Activated CD4-positive, alpha-beta memory T cell treated with anti-CD3 and anti-CD28 coated beads, Interleukin-2, amount 10 ng/mL, durations not matched to agents 7 days and 5 days (primary cell): ENCODE measurements at regions not wholly inside any gene's neighbourhood (a gene's known extent, or its start where the extent isn't known, plus 50 kb on each side); places are given as distances from the start of the nearest gene placed in this dataset.
"Not testable (repeated sequence)": the region's sequence is repeated elsewhere in the genome, so short reads cannot be mapped to it uniquely, and the experiment has no call there.

Source experiments
- CTCF ChIA-PET: fragments of 350-600 bp; sonication (Branson Sonifier 250); formaldehyde crosslinking; loops from one replicate; lab custom pipeline; 2021; ENCODE audit warnings: antibody characterized with exemption, inconsistent platforms; lab: Charles Lee
- POLR2A ChIA-PET: fragments of 350-600 bp; sonication (Branson Sonifier 250); formaldehyde crosslinking; loops from one replicate; lab custom pipeline; 2021; ENCODE audit warnings: antibody characterized with exemption; lab: Charles Lee
- DNase-seq: peaks from one replicate; pipeline ENCODE4 v3.0.0-alpha.2; 2020
- H3K27ac Mint-ChIP-seq: one replicate; pipeline ENCODE4 v1.8.0; 2021; ENCODE audit warnings: mild to moderate bottlenecking, mixed read lengths
- H3K27me3 Mint-ChIP-seq: one replicate; pipeline ENCODE4 v1.8.0; 2021; ENCODE audit warnings: mixed read lengths
- H3K36me3 Mint-ChIP-seq: one replicate; pipeline ENCODE4 v1.8.0; 2021; ENCODE audit warnings: low read depth, mixed read lengths
- H3K4me1 Mint-ChIP-seq: one replicate; pipeline ENCODE4 v1.8.0; 2021; ENCODE audit warnings: mixed read lengths
- H3K4me3 Mint-ChIP-seq: one replicate; pipeline ENCODE4 v1.8.0; 2021; ENCODE audit warnings: mild to moderate bottlenecking, mixed read lengths
- H3K9me3 Mint-ChIP-seq: one replicate; pipeline ENCODE4 v1.8.0; 2021; ENCODE audit warnings: mixed read lengths

- Mint-ChIP-seq H3K36me3 (no peaks in the 10 kb centered on the region), H3K4me1 (no peaks in the 10 kb centered on the region), H3K4me3 (no peak overlapping the region), H3K27ac (no peak overlapping the region), H3K27me3 (peaks cover 10% of the 10 kb centered on the region), H3K9me3 (no peaks in the 10 kb centered on the region)
- POLR2A ChIA-PET = no interaction called here
- CTCF ChIA-PET = no interaction called here
- DNase-seq = no peak
These were observed 212.5 kb downstream of the SEC23IP start for GRCh38 chr10:120105001-120105400.

GRCh38 chr10:120105492-120105891 lies 213.0 kb downstream of the SEC23IP start:
- peaks cover 10% of the 10 kb centered on the region for H3K27me3 Mint-ChIP-seq
- no peaks in the 10 kb centered on the region for H3K9me3 Mint-ChIP-seq
- no peaks in the 10 kb centered on the region for H3K36me3 Mint-ChIP-seq
- ChIA-PET CTCF (no interaction called here), POLR2A (no interaction called here)
- H3K4me1 Mint-ChIP-seq = no peaks in the 10 kb centered on the region
- no peak overlapping the region for H3K27ac Mint-ChIP-seq
- no peak for DNase-seq
- H3K4me3 Mint-ChIP-seq = no peak overlapping the region

GRCh38 chr10:120108916-120109315 lies 216.4 kb downstream of the SEC23IP start:
- POLR2A ChIA-PET = no interaction called here
- H3K4me1 Mint-ChIP-seq = no peaks in the 10 kb centered on the region
- H3K27ac Mint-ChIP-seq = no peak overlapping the region
- CTCF ChIA-PET = no interaction called here
- no peaks in the 10 kb centered on the region for H3K9me3 Mint-ChIP-seq
- H3K36me3 Mint-ChIP-seq = no peaks in the 10 kb centered on the region
- H3K4me3 Mint-ChIP-seq = no peak overlapping the region
- DNase-seq = no peak
- peaks cover 3% of the 10 kb centered on the region for H3K27me3 Mint-ChIP-seq

GRCh38 chr10:120109725-120110124 lies 217.2 kb downstream of the SEC23IP start:
- POLR2A ChIA-PET, H3K9me3 Mint-ChIP-seq, H3K27me3 Mint-ChIP-seq: not testable (repeated sequence)

DNA sequence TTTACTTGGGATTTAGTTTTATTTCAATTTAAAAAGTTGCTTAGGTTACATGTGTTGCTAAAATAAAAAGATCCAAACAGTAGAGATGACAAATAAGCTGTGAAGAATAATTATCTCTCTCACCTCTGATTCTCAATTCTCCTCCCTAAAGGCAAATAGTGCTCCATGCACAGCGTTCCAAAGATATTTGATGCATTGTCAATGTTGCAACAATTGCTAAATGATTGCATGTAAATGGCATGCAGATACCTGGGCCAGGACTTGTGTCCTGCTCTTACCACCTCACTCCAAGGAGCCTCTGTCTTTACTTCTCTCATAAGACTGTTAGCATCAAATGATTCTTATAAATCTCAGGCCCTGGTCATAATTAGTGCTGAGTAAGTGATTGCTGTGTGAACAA lies 217.7 kb downstream of the SEC23IP start:
- ChIA-PET POLR2A (no interaction called here), CTCF (no interaction called here)
- Mint-ChIP-seq H3K4me3 (no peak overlapping the region), H3K9me3 (no peaks in the 10 kb centered on the region), H3K4me1 (no peaks in the 10 kb centered on the region), H3K27ac (no peak overlapping the region), H3K27me3 (no peaks in the 10 kb centered on the region), H3K36me3 (no peaks in the 10 kb centered on the region)
- no peak for DNase-seq

More at GRCh38 chr10:120109725-120110124, 217.2 kb downstream of the SEC23IP start:
- DNase-seq, H3K36me3 Mint-ChIP-seq, H3K4me3 Mint-ChIP-seq, H3K4me1 Mint-ChIP-seq, H3K27ac Mint-ChIP-seq, CTCF ChIA-PET: not testable (repeated sequence)

DNA sequence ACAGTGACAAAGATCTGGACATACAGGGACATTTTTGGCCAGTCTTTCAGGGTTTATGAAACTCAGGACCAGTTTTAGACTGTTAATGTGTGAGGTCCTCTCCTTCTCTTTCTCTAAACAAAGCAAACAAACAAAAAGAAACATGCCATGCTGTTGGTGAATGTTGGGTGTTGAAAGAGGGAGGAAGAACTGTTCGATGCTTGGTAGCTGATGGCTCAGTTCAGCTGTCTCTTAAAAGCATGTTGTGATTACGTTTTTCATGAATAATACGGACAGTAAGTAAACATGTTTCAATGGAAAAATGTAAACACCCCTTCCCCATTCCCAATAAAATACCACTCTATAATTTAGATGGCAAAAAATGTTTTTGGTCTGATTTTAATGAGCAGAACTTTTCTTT lies 219.1 kb downstream of the SEC23IP start:
- no peaks in the 10 kb centered on the region for H3K4me1 Mint-ChIP-seq
- H3K4me3 Mint-ChIP-seq = no peak overlapping the region
- DNase-seq = no peak
- H3K9me3 Mint-ChIP-seq = no peaks in the 10 kb centered on the region
- ChIA-PET CTCF (no interaction called here), POLR2A (no interaction called here)
- no peak overlapping the region for H3K27ac Mint-ChIP-seq
- no peaks in the 10 kb centered on the region for H3K27me3 Mint-ChIP-seq
- no peaks in the 10 kb centered on the region for H3K36me3 Mint-ChIP-seq

- ChIA-PET POLR2A (no interaction called here), CTCF (no interaction called here)
- H3K27ac Mint-ChIP-seq = no peak overlapping the region
- H3K4me3 Mint-ChIP-seq = no peak overlapping the region
- H3K9me3 Mint-ChIP-seq = no peaks in the 10 kb centered on the region
- DNase-seq = no peak
- no peaks in the 10 kb centered on the region for H3K36me3 Mint-ChIP-seq
- no peaks in the 10 kb centered on the region for H3K4me1 Mint-ChIP-seq
- H3K27me3 Mint-ChIP-seq = no peaks in the 10 kb centered on the region
These were observed 220.3 kb downstream of the SEC23IP start for GRCh38 chr10:120112809-120113208.

GRCh38 chr10:120115959-120116358 lies 223.4 kb downstream of the SEC23IP start:
- Mint-ChIP-seq H3K9me3 (no peaks in the 10 kb centered on the region), H3K36me3 (no peaks in the 10 kb centered on the region), H3K27me3 (no peaks in the 10 kb centered on the region), H3K4me3 (no peak overlapping the region), H3K27ac (no peak overlapping the region), H3K4me1 (no peaks in the 10 kb centered on the region)
- POLR2A ChIA-PET = no interaction called here
- CTCF ChIA-PET = no interaction called here
- DNase-seq = no peak

DNA sequence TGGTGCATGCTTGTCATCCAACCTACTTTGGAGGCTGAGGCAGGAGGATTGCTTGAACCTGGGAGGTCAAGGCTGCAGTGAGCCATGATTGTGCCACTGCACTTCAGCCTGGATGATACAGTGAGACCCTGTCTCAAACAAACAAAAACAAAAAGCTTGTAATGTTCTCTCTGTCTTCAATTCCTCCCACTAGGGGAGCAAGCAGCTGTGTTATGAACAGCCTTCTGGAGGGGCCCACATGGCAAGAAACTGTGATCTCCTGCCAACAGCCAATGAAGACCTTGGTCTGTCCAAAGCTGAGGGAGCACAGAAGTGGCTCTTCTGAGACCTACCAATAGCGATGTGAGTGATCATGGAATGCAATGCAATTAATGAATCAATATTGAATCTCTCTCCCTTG lies 229.2 kb downstream of the SEC23IP start:
- no peaks in the 10 kb centered on the region for H3K4me1 Mint-ChIP-seq
- no peaks in the 10 kb centered on the region for H3K27me3 Mint-ChIP-seq
- H3K9me3 Mint-ChIP-seq = no peaks in the 10 kb centered on the region
- ChIA-PET CTCF (no interaction called here), POLR2A (no interaction called here)
- no peak overlapping the region for H3K27ac Mint-ChIP-seq
- DNase-seq = no peak
- H3K36me3 Mint-ChIP-seq = no peaks in the 10 kb centered on the region
- H3K4me3 Mint-ChIP-seq = no peak overlapping the region

- Mint-ChIP-seq H3K27ac (no peak overlapping the region), H3K4me3 (no peak overlapping the region), H3K27me3 (peaks cover 2% of the 10 kb centered on the region), H3K4me1 (no peaks in the 10 kb centered on the region), H3K36me3 (no peaks in the 10 kb centered on the region), H3K9me3 (no peaks in the 10 kb centered on the region)
- ChIA-PET POLR2A (no interaction called here), CTCF (no interaction called here)
- no peak for DNase-seq
These were observed 238.7 kb downstream of the SEC23IP start for GRCh38 chr10:120131183-120131582.

DNA sequence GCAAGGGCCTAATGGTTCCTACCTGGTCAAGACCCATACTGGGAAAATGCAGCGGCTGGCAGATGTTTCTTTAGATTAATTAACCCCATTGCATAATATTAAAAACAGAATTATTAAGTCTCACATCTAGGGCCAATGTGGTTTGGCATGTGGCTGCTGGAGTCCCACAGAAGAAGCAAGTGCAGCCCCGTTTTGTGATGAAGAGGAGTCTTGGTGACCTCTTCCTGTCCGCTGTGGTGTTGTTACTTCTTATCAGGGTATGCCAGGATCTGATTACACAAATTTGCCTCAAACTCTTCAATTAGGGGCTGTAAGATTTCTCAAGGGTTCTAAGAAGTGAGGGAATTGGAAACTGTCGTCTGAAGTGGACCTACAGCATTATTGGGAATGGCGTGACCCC lies 240.3 kb downstream of the SEC23IP start:
- H3K27ac Mint-ChIP-seq = no peak overlapping the region
- no peaks in the 10 kb centered on the region for H3K36me3 Mint-ChIP-seq
- H3K4me3 Mint-ChIP-seq = no peak overlapping the region
- no peaks in the 10 kb centered on the region for H3K9me3 Mint-ChIP-seq
- DNase-seq = no peak
- POLR2A ChIA-PET = no interaction called here
- H3K4me1 Mint-ChIP-seq = no peaks in the 10 kb centered on the region
- CTCF ChIA-PET = no interaction called here
- H3K27me3 Mint-ChIP-seq = peaks cover 2% of the 10 kb centered on the region

- ChIA-PET POLR2A (no interaction called here), CTCF (no interaction called here)
- no peak for DNase-seq
- no peaks in the 10 kb centered on the region for H3K9me3 Mint-ChIP-seq
- H3K27ac Mint-ChIP-seq = no peak overlapping the region
- peaks cover 3% of the 10 kb centered on the region for H3K27me3 Mint-ChIP-seq
- H3K4me1 Mint-ChIP-seq = no peaks in the 10 kb centered on the region
- no peaks in the 10 kb centered on the region for H3K36me3 Mint-ChIP-seq
- no peak overlapping the region for H3K4me3 Mint-ChIP-seq
These were observed 246.2 kb downstream of the SEC23IP start for GRCh38 chr10:120138689-120139088.

DNA sequence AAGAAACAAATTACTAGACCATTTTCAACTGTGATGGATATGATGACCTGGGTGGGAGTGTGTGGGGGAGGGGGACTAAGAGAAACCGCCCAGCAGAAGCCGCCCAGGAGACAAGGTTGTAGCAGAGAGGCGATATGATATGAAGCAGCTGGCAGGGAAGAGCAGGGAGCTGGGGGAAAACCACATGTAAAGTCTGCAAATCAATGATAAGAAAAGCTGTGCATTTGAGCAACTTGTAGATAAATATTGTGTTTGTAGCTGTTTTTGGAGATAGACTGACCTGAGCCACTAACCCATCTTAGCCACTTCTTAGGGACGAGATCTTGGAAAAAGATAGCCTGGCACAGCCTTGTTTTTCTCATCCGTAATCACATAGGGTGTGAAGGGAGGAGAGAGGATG lies 252.6 kb downstream of the SEC23IP start:
- CTCF ChIA-PET = no interaction called here
- H3K4me3 Mint-ChIP-seq = no peak overlapping the region

DNA sequence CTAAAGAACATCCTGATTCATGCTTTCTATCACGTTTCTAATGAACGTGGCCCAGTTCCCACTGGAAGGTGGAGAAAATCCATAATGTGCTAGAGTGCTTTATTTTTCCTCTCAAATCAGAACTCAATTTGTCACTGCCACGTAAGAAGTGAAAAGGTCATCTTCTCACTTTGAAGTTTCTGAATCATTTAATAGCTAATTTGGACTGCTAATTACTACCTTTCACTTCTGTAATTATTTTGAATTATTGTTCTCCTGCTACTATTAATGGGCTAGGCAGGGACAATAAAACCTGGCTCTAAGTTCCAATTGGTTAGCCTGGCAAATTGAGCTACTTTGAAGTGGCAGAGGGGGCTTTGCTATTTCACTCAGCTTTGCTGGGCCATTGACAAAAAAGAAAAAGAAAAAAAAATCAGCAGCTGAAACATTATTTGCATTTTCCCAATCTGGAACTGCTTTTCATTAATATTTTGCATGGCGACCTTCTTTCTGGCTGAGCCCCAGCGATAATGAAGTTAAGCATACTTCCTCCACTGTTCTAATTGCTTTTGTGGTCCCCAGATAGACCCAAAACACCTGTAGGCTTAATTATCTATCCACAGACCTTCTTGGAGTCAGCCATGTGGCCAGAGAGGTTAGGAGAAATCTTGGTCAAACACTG lies 264.2 kb downstream of the SEC23IP start:
- no peak overlapping the region for H3K4me3 Mint-ChIP-seq

More for the DNA sequence above, 252.6 kb downstream of the SEC23IP start:
- H3K36me3 Mint-ChIP-seq = no peaks in the 10 kb centered on the region
- H3K4me1 Mint-ChIP-seq = no peaks in the 10 kb centered on the region
- no peak overlapping the region for H3K27ac Mint-ChIP-seq
- POLR2A ChIA-PET = no interaction called here
- no peaks in the 10 kb centered on the region for H3K9me3 Mint-ChIP-seq
- no peak for DNase-seq
- H3K27me3 Mint-ChIP-seq = no peaks in the 10 kb centered on the region

More for the DNA sequence above, 264.2 kb downstream of the SEC23IP start:
- no peaks in the 10 kb centered on the region for H3K27me3 Mint-ChIP-seq
- ChIA-PET POLR2A (no interaction called here), CTCF (no interaction called here)
- peaks cover 3% of the 10 kb centered on the region for H3K9me3 Mint-ChIP-seq
- no peak overlapping the region for H3K27ac Mint-ChIP-seq
- H3K4me1 Mint-ChIP-seq = no peaks in the 10 kb centered on the region
- H3K36me3 Mint-ChIP-seq = no peaks in the 10 kb centered on the region
- no peak for DNase-seq
